ENCODE measurements at regions not wholly inside any gene's neighbourhood (a gene's known extent, or its start where the extent isn't known, plus 50 kb on each side); places are given as distances from the start of the nearest gene placed in this dataset.
A peak's percentile ranks its signal among the peaks of the same experiment; 100 is the strongest.
"Not testable (repeated sequence)": the region's sequence is repeated elsewhere in the genome, so short reads cannot be mapped to it uniquely, and the experiment has no call there.

GRCh38 chr1:181251001-181251712 is 162.7 kb downstream of the IER5 start:
- intact Hi-C loops (cut with DNase I), result no loop called here
- no peak for DNase-seq

GRCh38 chr1:181251713-181252075 is 163.2 kb downstream of the IER5 start:
- intact Hi-C loops (cut with DNase I), result no loop called here
- no peak for DNase-seq

GRCh38 chr1:181253601-181254000 is 165.1 kb downstream of the IER5 start:
- DNase-seq; intact Hi-C loops (cut with DNase I): not testable (repeated sequence)

- DNase-seq, result no peak
- intact Hi-C loops (cut with DNase I), result no loop called here
These were observed 166.9 kb downstream of the IER5 start for GRCh38 chr1:181255270-181255929.

- no peak for DNase-seq
- intact Hi-C loops (cut with DNase I), result no loop called here
These were observed 168.6 kb downstream of the IER5 start for GRCh38 chr1:181257117-181257516.

- DNase-seq, result no peak
These were observed 170.7 kb downstream of the IER5 start for GRCh38 chr1:181259026-181259745.

GRCh38 chr1:181260271-181260670 is 171.8 kb downstream of the IER5 start:
- peak in 1 of 10 donors; percentile 54 for DNase-seq
- intact Hi-C loops (cut with DNase I), result no loop called here

More at GRCh38 chr1:181259026-181259745, 170.7 kb downstream of the IER5 start:
- intact Hi-C loops (cut with DNase I), result no loop called here

- intact Hi-C loops (cut with DNase I), result no loop called here
- no peak for DNase-seq
These were observed 172.5 kb downstream of the IER5 start for GRCh38 chr1:181260994-181261393.

- intact Hi-C loops (cut with DNase I), result no loop called here
These were observed 173.6 kb downstream of the IER5 start for GRCh38 chr1:181262069-181262468.

GRCh38 chr1:181263444-181263843 is 174.9 kb downstream of the IER5 start:
- intact Hi-C loops (cut with DNase I), result no loop called here
- no peak for DNase-seq

More at GRCh38 chr1:181262069-181262468, 173.6 kb downstream of the IER5 start:
- DNase-seq, result no peak

- DNase-seq, result no peak
- intact Hi-C loops (cut with DNase I), result no loop called here
These were observed 176.3 kb downstream of the IER5 start for GRCh38 chr1:181264821-181265220.

GRCh38 chr1:181284978-181285377 is 196.5 kb downstream of the IER5 start:
- DNase-seq, result no peak
- intact Hi-C loops (cut with DNase I), result no loop called here

GRCh38 chr1:181295217-181295616 is 188.1 kb upstream of the CACNA1E start:
- no peak for DNase-seq
- intact Hi-C loops (cut with DNase I), result no loop called here

- no peak for DNase-seq
- intact Hi-C loops (cut with DNase I), result no loop called here
These were observed 187.1 kb upstream of the CACNA1E start for GRCh38 chr1:181296180-181296579.

GRCh38 chr1:181308098-181308497 is 175.2 kb upstream of the CACNA1E start:
- no peak for DNase-seq
- intact Hi-C loops (cut with DNase I), result no loop called here

- DNase-seq, result no peak
- intact Hi-C loops (cut with DNase I), result no loop called here
These were observed 172.8 kb upstream of the CACNA1E start for GRCh38 chr1:181310560-181310959.

- intact Hi-C loops (cut with DNase I), result no loop called here
- no peak for DNase-seq
These were observed 170.4 kb upstream of the CACNA1E start for GRCh38 chr1:181312946-181313345.

- DNase-seq, result no peak
- intact Hi-C loops (cut with DNase I), result no loop called here
These were observed 169.9 kb upstream of the CACNA1E start for GRCh38 chr1:181313466-181313865.

GRCh38 chr1:181314010-181314409 is 169.3 kb upstream of the CACNA1E start:
- no peak for DNase-seq
- intact Hi-C loops (cut with DNase I), result no loop called here

GRCh38 chr1:181314959-181315358 is 168.4 kb upstream of the CACNA1E start:
- DNase-seq, result no peak
- intact Hi-C loops (cut with DNase I), result no loop called here

- DNase-seq, result no peak
- intact Hi-C loops (cut with DNase I), result no loop called here
These were observed 165.9 kb upstream of the CACNA1E start for GRCh38 chr1:181317261-181317930.

Data from posterior cingulate gyrus (tissue), 11 donors.